ENCODE measurements at regions not wholly inside any gene's neighbourhood (a gene's known extent, or its start where the extent isn't known, plus 50 kb on each side); places are given as distances from the start of the nearest gene placed in this dataset.

DNA sequence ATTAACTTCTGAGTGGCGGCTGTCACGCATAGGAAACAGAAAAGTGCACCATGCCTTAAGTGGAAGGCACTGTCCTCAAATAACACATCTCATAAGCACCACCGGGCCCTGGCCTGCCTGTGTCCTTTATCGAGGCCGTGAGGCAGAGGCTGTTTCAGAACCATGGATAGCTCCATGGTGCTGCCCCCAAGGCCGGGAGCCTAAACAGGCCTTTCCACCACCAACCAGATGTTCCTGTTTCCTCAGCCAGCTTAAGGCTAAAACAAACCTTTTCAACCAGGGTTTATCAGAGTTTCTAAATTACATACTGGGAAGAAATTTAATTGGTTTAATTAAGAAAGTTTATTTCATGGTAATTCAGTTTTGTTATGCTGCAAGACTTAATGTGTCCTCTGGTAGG, 114.4 kb downstream of the DMRTA2 start:
- TF ChIP-seq, protein P1, sequence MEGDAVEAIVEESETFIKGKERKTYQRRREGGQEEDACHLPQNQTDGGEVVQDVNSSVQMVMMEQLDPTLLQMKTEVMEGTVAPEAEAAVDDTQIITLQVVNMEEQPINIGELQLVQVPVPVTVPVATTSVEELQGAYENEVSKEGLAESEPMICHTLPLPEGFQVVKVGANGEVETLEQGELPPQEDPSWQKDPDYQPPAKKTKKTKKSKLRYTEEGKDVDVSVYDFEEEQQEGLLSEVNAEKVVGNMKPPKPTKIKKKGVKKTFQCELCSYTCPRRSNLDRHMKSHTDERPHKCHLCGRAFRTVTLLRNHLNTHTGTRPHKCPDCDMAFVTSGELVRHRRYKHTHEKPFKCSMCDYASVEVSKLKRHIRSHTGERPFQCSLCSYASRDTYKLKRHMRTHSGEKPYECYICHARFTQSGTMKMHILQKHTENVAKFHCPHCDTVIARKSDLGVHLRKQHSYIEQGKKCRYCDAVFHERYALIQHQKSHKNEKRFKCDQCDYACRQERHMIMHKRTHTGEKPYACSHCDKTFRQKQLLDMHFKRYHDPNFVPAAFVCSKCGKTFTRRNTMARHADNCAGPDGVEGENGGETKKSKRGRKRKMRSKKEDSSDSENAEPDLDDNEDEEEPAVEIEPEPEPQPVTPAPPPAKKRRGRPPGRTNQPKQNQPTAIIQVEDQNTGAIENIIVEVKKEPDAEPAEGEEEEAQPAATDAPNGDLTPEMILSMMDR (optimal IDR thresholded peaks at IDR 0.05 in 1 of 3, IDR thresholded peaks at IDR 0.05 in 1 of 3, conservative IDR thresholded peaks at IDR 0.05 in 1 of 3; ENCODE audit: extremely low read depth in 1 of 3, insufficient read depth in 2 of 3, low read length in 3 of 3), result no peak
- TF ChIP-seq EZH2 (IDR thresholded peaks at IDR 0.05; ENCODE audit: low read length), result no peak

All from keratinocyte (primary cell).